ENCODE measurements at regions not wholly inside any gene's neighbourhood (a gene's known extent, or its start where the extent isn't known, plus 50 kb on each side); places are given as distances from the start of the nearest gene placed in this dataset.

DNA sequence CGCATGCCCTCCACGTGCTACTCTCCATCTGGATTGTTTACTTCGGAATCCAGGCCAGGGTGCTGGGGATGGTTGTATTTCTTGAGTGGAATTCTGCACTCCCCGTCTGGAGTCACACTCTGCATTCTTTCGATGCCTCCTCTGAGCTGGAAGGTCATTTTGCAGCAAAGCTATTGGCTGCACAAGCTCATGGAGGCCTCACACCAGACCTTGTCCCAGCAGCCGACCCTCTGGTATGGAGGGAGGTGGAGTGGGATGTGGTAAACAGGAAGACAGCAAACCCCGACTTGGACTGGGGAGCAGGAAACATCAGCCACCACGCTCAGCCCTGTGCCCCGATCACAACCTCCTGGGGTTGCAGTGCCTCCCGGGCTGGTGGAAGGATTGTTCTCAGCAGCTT lies 225.3 kb upstream of the LNX1 start:
- TF ChIP-seq, protein P1, sequence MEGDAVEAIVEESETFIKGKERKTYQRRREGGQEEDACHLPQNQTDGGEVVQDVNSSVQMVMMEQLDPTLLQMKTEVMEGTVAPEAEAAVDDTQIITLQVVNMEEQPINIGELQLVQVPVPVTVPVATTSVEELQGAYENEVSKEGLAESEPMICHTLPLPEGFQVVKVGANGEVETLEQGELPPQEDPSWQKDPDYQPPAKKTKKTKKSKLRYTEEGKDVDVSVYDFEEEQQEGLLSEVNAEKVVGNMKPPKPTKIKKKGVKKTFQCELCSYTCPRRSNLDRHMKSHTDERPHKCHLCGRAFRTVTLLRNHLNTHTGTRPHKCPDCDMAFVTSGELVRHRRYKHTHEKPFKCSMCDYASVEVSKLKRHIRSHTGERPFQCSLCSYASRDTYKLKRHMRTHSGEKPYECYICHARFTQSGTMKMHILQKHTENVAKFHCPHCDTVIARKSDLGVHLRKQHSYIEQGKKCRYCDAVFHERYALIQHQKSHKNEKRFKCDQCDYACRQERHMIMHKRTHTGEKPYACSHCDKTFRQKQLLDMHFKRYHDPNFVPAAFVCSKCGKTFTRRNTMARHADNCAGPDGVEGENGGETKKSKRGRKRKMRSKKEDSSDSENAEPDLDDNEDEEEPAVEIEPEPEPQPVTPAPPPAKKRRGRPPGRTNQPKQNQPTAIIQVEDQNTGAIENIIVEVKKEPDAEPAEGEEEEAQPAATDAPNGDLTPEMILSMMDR (IDR thresholded peaks at IDR 0.05) = no peak
- TF ChIP-seq POLR2A (IDR thresholded peaks at IDR 0.05) (no peak), POLR2AphosphoS5 (IDR thresholded peaks at IDR 0.05) (no peak), EP300 (IDR thresholded peaks at IDR 0.05) (no peak)
